ENCODE measurements at regions not wholly inside any gene's neighbourhood (a gene's known extent, or its start where the extent isn't known, plus 50 kb on each side); places are given as distances from the start of the nearest gene placed in this dataset.
"Not testable (repeated sequence)": the region's sequence is repeated elsewhere in the genome, so short reads cannot be mapped to it uniquely, and the experiment has no call there.

GRCh38 chr10:100647928-100648327 lies 97.5 kb upstream of the PAX2 start:
- intact Hi-C loops (cut with DNase I), result no loop called here
- Histone ChIP-seq H3K4me3 (ENCODE audit: low read length in 3 of 3) (no peak overlapping the region), H3K36me3 (ENCODE audit: control insufficient read depth in 2 of 3, insufficient read depth in 3 of 3, low read length in 3 of 3) (no peaks in the 10 kb centered on the region), H3K4me1 (ENCODE audit: control insufficient read depth in 2 of 3, insufficient read depth in 2 of 3, low read depth in 1 of 3, low read length in 3 of 3) (peaks cover 0 to 3% (median 0%) of the 10 kb centered on the region in 3 donors), H3K9ac (ENCODE audit: low read length in 3 of 3) (no peak overlapping the region), H3K9me3 (ENCODE audit: control insufficient read depth in 2 of 3, insufficient read depth in 1 of 3, low read length in 3 of 3) (no peaks in the 10 kb centered on the region), H3K27ac (ENCODE audit: low read depth in 2 of 2, low read length in 2 of 2) (no peak overlapping the region), H3K27me3 (ENCODE audit: control insufficient read depth, insufficient read depth, low read length) (no peaks in the 10 kb centered on the region)
- DNase-seq, result no peak
- no peak for TF ChIP-seq CTCF (IDR thresholded peaks at IDR 0.05; ENCODE audit: borderline replicate concordance, extremely low read depth, insufficient read depth)
- FAIRE-seq, result no peak

GRCh38 chr10:100650693-100651092 lies 94.7 kb upstream of the PAX2 start:
- DNase-seq, result no peak
- H3K36me3 ChIP-seq (ENCODE audit: control insufficient read depth in 2 of 3, insufficient read depth in 3 of 3, low read length in 3 of 3), result no peaks in the 10 kb centered on the region
- no peak overlapping the region for H3K4me3 ChIP-seq (ENCODE audit: low read length in 3 of 3)
- intact Hi-C loops (cut with DNase I), result no loop called here
- H3K9me3 ChIP-seq (ENCODE audit: control insufficient read depth in 2 of 3, insufficient read depth in 1 of 3, low read length in 3 of 3), result no peaks in the 10 kb centered on the region
- H3K27ac ChIP-seq (ENCODE audit: low read depth in 2 of 2, low read length in 2 of 2), result no peak overlapping the region
- no peak for TF ChIP-seq CTCF (IDR thresholded peaks at IDR 0.05; ENCODE audit: borderline replicate concordance, extremely low read depth, insufficient read depth)
- no peak overlapping the region for H3K9ac ChIP-seq (ENCODE audit: low read length in 3 of 3)
- FAIRE-seq, result no peak
- no peaks in the 10 kb centered on the region for H3K27me3 ChIP-seq (ENCODE audit: control insufficient read depth, insufficient read depth, low read length)
- peaks cover 0 to 4% (median 3%) of the 10 kb centered on the region in 3 donors for H3K4me1 ChIP-seq (ENCODE audit: control insufficient read depth in 2 of 3, insufficient read depth in 2 of 3, low read depth in 1 of 3, low read length in 3 of 3)

GRCh38 chr10:100651099-100651498 lies 94.3 kb upstream of the PAX2 start:
- DNase-seq; H3K4me1 ChIP-seq (ENCODE audit: control insufficient read depth in 2 of 3, insufficient read depth in 2 of 3, low read depth in 1 of 3, low read length in 3 of 3); H3K27ac ChIP-seq (ENCODE audit: low read depth in 2 of 2, low read length in 2 of 2); H3K9me3 ChIP-seq (ENCODE audit: control insufficient read depth in 2 of 3, insufficient read depth in 1 of 3, low read length in 3 of 3); H3K4me3 ChIP-seq (ENCODE audit: low read length in 3 of 3); H3K9ac ChIP-seq (ENCODE audit: low read length in 3 of 3); intact Hi-C loops (cut with DNase I); H3K27me3 ChIP-seq (ENCODE audit: control insufficient read depth, insufficient read depth, low read length); H3K36me3 ChIP-seq (ENCODE audit: control insufficient read depth in 2 of 3, insufficient read depth in 3 of 3, low read length in 3 of 3); FAIRE-seq: not testable (repeated sequence)

- H3K4me3 ChIP-seq (ENCODE audit: low read length in 3 of 3), result no peak overlapping the region
- no peaks in the 10 kb centered on the region for H3K9me3 ChIP-seq (ENCODE audit: control insufficient read depth in 2 of 3, insufficient read depth in 1 of 3, low read length in 3 of 3)
- DNase-seq (no peak), FAIRE-seq (no peak)
- intact Hi-C loops (cut with DNase I), result no loop called here
- H3K27me3 ChIP-seq (ENCODE audit: control insufficient read depth, insufficient read depth, low read length), result no peaks in the 10 kb centered on the region
- no peak overlapping the region for H3K9ac ChIP-seq (ENCODE audit: low read length in 3 of 3)
- H3K36me3 ChIP-seq (ENCODE audit: control insufficient read depth in 2 of 3, insufficient read depth in 3 of 3, low read length in 3 of 3), result no peaks in the 10 kb centered on the region
- TF ChIP-seq CTCF (IDR thresholded peaks at IDR 0.05; ENCODE audit: borderline replicate concordance, extremely low read depth, insufficient read depth), result no peak
- no peak overlapping the region for H3K27ac ChIP-seq (ENCODE audit: low read depth in 2 of 2, low read length in 2 of 2)
- H3K4me1 ChIP-seq (ENCODE audit: control insufficient read depth in 2 of 3, insufficient read depth in 2 of 3, low read depth in 1 of 3, low read length in 3 of 3), result peaks cover 0 to 7% (median 3%) of the 10 kb centered on the region in 3 donors
Measured at GRCh38 chr10:100651916-100652315, 93.5 kb upstream of the PAX2 start.
